Dermis blood vessel endothelial cell (primary cell): ENCODE measurements at regions not wholly inside any gene's neighbourhood (a gene's known extent, or its start where the extent isn't known, plus 50 kb on each side); places are given as distances from the start of the nearest gene placed in this dataset.

ENCODE experiments used
- DNase-seq: peaks from one replicate; pipeline ENCODE4 v3.0.0; 2010

DNA sequence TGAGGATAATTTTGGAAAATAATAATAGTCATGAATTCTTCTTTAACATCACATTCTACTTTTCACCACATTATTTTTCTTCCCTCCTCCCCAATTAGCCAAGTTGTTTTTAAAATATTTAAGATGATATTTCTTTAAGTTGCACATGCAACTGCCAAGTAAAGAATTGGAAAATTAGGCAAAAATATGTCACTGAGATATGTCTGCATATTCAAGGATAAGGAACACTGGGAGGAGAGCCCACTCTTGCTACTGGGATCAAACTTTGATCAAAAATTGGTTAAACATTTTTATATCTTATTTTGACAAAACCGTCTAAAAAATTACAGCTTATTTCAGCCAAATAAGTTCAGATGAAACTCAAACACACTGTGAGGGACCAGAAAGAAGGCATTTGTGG lies 231.2 kb upstream of the TMTC1 start:
- no peak for DNase-seq

DNA sequence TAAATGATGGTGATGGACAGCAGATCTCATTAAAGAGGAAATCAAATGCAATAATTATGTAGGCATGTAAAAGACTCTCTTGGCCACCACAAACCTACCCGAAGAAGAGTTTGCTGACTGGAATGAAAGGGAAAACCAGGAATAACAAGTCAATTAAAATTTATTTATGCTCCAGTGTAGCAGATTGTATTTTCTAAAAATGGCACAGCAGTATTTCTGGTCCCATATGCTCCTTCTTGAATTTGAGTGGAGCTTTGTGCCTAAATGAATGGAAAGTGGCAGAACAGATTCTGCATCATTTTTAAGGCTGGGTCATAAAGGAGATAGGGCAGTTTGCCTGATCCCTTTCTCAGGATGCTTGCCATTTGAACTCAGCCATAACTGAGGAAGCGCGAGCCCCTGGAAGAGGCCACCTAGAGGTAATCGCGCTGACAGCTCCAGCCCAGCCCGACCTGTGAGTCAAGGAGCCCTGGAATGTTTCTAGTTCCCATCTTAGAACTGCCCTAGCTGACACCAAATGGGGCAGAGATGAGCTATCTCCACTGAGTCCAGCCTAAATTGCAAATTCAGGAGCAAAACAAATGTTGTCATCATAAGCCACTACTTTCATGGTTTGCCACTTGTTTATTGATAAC lies 229.2 kb upstream of the TMTC1 start:
- DNase-seq, result no peak

DNA sequence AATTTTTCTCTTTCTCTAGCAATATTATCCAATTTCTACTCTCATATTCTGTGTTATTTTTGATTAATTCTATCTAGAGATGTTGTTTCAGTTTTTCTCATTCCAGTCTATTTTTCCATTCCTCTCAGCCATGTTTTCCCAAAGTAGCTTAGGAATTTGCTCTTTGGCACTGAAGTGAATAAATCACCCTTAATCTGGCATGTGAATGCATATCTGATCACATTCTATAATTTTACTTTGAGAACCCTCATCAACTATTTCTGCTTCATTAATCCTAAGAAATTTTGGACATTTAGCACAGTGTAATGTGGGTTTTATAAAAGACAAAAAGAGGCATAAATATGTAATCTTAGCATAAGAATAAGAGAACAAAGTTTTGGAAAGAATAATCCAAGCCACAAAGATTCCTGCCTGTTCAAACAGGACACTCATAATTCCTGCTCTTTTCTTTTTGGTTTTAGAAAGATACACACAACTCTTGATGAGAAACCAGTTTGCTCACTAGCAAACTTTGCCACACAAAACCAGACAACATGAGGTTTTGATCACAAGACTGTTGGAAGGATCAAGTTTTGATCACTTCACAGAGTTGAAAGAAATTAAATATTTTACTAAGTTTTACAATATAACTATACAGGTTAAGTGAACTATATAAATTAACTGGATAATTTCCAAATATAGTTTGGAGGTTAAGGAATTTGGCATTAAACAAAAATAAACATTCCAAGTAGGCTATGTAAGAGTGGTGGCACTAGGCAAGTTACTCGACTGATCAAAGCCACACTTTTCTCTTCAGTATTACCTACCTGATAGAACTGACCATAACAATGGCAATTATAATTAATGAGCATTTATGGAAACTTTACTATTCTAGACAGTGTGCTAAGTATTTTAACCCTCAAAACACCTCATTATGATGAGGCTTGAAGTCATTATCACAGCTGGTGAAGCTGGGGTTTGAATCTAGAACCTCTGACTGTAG lies 226.6 kb upstream of the TMTC1 start:
- no peak for DNase-seq

DNA sequence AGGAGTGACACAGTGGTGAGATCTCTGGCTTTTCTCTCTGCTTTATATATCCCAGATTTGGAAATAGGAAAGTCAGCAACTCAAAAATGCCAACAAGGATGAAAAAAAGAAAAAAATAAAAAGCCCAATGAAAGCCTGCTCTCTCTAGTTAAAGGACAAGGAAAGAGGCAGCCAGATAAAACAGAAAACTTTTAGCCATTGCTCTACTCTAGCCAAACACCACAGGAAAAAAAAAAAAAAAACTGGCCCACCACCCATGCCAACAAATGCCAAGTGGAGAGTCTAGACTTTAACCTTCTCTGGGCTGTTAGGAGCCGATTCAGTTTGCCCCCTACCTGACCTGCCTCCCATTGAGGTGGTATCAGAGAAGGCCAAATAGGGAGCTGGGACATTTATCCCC lies 222.3 kb upstream of the TMTC1 start:
- no peak for DNase-seq

DNA sequence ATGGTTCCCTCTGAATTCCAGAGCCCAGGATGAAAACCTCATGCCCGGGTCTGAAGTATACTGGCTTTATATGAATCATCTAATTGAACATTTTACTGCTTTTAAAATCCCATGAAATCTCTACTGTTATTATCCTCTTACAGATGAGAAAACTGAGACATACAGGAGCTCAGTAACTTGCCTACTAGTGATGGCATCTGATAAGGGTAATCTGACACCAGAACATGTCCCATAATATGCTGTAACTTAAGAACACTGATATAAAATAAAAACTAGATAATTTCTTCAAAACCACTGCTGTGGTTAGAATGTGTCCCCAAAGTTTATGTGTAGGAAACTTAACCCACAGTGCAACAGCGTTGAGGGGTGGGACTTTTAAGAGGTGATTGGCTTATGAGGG lies 219.6 kb upstream of the TMTC1 start:
- no peak for DNase-seq

DNA sequence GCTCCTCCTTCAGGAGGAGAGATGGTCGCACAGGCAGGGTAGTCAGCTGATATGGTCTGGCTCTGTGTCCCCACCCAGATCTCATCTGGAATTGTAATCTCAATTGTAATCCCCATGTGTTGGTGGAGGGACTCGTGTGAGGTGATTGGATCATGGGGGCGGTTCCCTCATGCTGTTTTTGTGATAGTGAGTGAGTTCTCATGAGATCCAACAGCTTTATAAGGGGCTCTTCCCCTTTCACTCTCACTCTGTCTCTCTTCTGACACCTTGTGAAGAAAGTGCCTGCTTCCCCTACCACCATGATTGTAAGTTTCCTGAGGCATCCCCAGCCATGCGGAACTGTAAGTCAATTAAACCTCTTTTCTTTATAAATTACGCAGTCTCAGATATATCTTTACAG lies 218.9 kb upstream of the TMTC1 start:
- DNase-seq, result no peak

DNA sequence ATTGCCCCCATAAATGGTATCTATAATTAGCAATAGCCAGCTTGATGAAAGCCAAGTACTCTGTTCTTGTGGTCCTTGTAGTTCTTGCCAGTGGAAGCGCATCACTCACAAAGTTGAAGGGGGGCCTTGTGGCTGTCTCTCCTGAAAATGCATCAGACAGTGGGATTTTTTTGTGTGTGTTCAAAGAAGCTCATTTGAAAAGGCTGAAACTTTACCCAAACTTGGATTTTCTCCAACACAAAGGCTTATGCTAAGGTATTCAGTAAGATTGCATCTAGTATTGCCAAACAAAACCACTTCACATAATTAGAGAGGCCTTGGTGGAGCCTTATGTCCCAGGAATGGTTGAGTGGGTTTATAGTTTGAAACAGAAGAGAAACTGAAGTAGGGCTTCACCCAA lies 216.7 kb upstream of the TMTC1 start:
- no peak for DNase-seq

DNA sequence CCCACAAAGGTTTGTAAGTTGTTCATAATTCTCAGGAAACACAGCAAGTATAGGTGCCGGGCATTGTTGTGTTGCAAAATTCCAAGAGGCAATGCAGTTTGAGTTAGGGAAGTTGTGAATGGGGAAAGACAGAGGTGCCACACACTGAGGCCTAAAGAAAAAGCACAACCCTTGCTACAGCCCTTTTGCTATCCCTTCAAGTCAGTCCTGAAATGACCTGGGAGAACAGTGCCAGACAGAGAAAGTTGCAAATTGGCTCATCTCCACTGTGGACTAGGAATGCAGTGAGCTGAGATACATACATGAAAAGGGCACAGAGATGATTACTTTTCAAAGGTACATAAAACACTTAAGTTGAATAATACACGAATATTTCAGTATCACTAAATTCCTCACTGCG lies 213.3 kb upstream of the TMTC1 start:
- no peak for DNase-seq

DNA sequence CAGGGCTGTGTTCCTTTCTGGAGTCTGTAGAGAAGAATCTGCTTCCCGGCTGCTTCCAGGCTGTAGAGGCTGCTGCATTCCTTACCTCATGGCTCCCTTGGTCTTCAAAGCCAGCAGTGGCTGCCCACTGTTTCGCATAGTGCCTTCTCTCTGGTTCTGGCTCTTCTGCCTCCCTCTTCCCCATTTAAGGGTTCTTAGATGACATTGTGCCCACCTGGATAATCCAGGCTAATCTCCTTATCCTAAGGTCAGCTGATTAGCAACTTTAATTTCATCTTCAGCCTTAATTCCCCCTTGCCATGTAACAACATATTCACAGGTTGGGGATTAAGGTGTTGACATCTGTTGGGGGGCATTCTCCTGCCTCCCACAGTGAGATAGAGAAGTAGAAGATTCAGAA lies 208.6 kb upstream of the TMTC1 start:
- DNase-seq, result no peak

DNA sequence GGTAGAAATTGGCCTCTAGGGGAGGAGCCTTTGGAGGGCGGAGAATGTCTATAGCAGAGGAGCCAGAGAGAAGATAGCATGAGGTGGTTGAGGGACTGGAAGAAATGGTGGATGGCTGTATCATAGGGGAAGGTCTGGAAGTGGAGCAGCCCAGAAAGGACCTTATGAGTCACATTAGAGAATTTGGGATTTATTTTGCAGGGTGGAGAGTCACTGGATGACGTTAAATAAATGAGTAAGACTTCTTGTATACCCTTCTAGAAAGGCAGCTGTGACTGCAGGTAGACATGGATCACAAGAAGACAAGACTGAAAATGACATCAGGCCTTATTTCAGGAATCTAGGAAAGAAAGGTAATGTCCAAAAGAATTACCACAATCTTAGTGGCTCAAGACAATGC lies 208.2 kb upstream of the TMTC1 start:
- no peak for DNase-seq

DNA sequence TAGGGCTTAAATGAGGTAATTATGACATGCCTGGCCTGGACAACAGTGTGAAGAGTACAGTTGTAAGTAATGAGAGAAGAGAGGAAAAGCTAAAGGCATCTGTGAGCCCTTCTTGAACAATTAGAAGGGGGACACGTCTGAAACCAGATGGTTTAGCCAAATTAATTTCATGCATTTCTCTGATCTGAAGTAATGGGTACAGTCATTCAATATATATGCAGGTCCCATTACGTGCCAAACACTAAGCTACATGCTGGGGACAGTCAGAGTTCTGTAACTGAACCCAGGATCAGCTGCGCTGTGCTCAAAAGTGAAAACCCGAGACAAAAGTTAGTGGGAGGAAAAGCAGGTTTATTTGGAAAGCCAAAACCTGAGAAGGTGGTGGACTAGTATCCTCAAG lies 207.2 kb upstream of the TMTC1 start:
- no peak for DNase-seq

DNA sequence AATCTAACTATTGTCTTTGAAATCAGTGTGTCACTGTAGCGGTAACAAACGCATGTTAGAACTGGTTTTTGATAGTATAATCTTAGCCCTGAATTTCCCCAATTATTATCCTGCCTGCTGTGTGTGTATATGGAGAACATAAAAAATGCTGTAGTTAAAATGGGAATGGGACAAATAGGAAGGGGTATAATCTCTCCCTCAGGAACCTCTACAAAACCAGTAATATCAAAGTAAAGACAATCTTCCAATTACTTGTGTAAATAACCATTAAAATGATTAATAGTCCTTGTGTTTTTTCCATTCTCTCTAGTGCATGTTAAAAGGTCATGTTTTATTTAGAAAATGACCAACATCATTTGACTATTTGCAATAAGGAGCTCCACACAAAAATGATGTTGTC lies 200.1 kb upstream of the TMTC1 start:
- DNase-seq, result no peak

DNA sequence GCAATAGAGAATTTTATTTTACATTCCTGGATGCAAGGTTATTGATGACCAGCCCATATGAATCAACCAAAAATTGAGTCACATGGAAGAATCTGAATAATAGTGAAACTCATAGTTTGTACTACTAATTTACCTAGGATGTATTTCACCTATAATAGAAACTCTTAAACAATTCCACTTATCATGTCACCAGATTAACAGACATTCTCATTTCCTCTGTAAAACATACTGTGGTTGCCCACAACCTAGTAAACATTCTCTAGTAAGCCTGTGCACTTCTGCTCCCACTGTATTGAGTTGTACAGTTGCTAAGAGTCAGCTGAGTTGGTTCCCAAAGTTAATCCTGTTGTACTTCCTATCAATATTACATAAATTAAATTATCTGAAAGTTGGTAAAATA lies 196.6 kb upstream of the TMTC1 start:
- no peak for DNase-seq

DNA sequence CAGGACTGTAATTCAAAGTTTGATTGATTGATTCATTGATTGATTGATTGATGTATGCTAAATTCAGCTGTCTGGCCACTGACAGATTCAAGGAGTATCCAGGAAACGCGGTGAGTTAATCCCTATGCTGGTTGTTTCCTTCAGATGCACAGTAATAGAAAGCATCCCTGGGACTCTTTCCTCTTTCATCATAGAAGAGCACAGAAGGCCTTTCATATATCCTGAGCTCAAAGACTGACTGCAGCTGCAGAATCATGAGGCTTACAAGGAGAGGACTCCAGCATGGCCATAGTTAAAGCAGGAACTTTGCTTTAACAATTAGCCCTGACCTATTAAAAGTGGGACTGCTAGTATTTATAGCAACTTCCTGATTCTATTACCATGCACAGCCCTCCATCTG lies 187.7 kb upstream of the TMTC1 start:
- DNase-seq, result peak; percentile 34

DNA sequence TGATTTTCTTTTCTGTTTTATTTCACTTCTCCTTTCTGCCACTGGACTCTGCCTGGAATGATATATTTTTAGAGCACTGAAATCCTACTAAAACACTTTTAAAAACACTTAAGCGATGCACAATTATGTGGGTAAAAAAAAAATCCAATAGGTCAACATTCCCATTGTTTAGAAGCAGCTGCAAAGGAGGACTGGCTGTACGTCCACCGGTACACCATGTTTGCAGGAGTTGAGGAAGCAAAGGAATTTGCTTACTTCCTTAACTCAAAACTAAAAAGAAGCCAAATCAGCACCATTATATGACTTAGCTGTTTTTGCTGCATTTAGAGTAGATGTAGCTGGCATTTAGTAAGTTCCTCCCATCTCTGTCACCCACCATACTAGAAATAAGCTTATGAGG lies 186.8 kb upstream of the TMTC1 start:
- peak; percentile 89 for DNase-seq

DNA sequence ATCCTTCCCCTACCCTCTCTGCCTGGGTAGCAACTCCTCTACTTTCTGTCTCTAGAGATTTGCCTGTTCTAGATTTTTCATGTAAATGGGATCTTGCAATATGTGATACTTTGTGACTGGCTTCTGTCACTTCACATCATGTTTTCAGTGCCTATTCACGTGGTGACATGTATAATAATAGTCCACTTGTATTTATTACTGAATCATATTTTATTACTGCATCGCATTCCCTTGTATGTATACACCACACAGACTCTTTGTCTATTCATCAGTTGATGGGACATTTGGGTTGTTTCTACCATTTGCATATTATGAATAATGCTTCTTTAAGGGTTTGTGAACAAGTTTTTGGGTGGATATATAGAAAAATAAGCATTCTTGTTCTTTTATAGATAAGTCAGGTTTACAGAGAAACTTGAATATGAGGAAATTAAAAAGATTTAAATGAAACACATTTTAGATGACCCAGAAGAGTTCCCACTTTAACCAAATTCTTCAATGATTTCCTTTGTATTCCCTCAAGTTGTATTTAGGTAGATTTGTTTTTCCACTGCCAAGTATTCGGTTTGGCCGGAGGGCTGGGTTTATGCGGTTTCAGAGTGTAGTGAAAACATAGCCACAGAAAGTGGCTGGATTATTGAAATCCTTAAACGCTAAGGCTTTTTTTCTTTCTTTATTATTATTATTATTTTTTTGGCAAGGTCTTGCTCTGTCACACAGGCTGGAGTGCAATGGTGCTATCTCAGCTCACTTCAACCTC lies 178.7 kb upstream of the TMTC1 start:
- no peak for DNase-seq

DNA sequence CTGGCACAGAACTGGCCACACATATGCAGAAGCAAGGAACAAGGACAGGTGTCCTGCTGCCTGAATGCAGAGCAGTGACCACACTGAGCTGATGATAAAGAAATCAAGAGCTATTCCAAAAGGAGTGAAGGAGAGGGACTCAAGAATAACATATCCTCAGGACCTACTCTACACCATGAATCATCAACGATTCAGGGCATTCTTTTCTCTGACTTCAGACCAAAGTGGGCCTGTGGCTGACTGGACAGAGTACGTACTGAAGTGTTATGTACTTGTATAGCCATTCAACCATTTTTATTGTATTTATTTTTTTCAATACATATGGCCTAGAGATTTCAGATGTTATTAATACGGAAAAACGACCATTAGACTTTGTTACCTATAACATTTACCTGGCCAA lies 177.5 kb upstream of the TMTC1 start:
- DNase-seq, result no peak

DNA sequence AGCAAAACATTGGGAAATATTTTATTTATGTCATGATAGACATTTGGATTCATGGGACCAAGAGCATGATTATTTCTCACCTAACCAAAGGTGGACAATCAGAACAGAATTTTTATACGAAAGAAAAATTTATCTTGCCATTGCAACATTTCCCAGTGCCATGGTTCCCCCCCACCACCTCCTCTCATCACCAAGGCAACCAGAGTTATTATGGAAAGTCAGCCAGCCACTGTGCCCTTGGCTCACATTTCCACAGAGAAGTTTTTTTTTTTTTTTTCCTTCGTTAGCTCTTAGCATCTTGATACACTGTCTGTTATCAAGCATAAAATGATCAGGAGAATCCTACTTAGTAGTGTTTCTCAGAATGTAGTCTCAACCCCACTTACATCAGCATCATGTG lies 176.4 kb upstream of the TMTC1 start:
- DNase-seq, result no peak

DNA sequence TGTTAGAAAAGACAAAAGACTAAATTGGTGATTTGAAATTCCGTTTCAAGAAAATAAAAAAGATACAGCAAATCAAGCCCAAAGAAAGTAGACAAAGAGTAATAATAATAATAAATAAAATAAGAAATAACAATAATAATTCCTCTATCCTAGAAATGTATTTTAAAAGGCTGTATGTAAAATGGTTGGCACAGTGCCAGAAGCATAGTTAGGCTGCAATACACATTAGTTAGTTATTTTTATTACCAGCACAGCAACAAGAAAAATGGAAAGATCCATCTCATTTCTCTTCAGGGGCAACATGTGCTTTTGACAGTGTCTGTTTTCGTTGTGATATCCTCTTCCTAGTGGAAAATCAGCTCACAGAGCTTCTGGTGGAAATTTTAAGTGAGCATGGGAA lies 174.1 kb upstream of the TMTC1 start:
- DNase-seq, result peak; percentile 38

DNA sequence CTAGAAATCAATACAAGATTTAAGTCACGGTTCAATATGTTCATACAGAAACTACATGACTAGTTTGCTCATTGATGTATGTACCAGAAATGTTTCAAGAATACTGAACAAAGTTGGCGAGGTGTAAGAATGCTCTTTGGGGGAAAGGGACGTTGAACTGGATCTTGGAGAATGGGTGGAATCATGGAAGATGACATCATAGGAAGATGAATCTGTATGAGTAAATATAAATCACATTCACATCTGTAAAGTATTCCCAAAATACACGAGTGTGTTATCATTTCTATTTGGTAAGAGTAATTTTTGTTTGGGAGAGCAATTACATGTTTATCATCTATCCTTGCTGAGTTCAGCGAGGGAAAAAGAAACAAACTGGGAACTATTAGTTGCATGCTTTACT lies 162.2 kb upstream of the TMTC1 start:
- no peak for DNase-seq

DNA sequence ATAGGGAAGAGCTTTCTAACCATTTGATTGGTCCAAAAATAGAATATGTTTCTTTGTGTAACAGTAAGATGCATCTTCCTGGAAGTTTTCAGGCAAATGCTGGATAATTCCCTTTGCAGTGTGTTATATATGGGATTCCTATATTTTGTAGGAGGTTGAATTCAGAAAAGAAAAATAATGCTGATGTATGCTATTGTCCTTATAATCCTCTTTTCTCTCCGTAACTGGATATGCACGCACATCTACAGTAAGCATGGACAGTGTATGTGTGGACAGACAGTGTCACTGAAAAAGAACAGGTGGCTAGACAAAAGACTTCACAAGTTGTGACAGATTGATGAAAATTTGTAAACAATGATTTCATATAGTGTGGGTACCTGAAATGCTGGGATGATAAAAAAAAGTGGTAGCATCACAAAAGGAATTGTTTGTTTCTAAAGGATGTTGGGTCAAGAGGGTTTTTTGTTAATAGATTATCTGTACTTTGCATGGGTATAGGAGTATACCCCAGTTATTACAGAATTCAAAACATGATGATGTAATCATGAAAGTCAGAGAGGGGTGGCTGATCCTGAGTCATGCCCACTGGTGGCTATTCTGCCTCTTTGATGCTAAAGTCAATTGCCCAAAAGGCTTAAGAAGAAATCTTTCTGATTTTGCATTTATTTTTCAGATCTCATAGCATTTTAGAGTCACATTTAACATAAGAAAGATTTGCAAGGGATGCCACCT lies 160.7 kb upstream of the TMTC1 start:
- no peak for DNase-seq

DNA sequence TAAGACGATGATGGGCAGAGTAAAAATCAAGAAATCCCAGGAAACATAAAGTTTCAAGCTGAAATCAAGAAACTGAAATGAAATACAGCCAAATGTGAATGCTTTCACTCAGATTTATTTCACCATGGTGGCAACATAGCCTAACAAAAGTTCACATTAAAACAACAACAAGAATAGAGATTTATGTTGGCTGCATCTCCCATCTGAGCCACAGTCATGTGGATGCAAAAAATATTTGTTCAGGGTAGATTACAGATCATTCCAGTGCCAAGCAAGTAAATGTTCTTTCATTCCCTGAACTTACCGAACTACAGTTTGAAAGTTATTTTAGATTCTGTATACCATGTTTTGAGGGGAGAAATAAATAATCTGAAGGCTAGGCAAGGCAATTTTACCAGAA lies 159.9 kb upstream of the TMTC1 start:
- DNase-seq, result no peak

DNA sequence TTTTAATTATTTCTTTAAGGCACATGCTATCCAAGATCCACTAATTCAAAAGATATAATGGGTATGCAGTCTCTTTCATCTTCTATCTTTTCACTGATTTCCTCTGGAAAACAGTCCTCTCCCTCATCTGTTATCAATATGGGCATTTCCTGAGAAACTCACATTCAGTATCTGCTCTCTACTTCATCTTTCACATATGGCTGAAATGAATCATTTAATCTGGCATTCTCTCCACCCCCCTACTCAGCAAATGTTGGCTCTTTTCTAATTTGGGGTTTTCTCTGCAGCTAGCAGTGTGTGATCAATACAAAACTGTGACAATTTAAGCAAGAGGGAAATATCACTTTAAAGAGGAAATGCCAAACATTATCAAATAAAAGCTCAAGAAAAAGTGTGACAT lies 157.1 kb upstream of the TMTC1 start:
- DNase-seq, result no peak
